CD4-positive, alpha-beta T cell treated with Interleukin-10 for 1 hour (primary cell): ENCODE measurements at regions not wholly inside any gene's neighbourhood (a gene's known extent, or its start where the extent isn't known, plus 50 kb on each side); places are given as distances from the start of the nearest gene placed in this dataset.

Experiments
- DNase-seq: peaks from one replicate; pipeline ENCODE4 v3.0.0-alpha.2; 2020

DNA sequence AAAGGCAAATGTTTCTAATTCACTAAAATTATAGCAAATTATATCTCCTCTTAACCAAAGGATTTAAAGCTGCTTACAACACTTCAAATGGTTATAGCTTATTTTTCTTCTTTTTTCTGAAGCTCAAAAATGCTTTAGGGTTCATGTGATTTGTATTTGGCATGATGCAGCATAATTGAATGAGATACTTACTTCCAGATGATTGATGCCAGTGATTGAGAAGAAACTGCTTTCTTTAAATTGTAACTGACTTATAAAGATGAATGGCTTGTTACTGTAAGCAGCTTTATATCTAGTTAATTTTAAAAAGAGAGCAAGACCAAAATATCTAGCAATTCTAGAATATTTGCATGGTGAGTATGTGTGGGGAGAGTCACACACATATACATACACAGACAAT lies 270.7 kb upstream of the THRB start:
- no peak for DNase-seq

DNA sequence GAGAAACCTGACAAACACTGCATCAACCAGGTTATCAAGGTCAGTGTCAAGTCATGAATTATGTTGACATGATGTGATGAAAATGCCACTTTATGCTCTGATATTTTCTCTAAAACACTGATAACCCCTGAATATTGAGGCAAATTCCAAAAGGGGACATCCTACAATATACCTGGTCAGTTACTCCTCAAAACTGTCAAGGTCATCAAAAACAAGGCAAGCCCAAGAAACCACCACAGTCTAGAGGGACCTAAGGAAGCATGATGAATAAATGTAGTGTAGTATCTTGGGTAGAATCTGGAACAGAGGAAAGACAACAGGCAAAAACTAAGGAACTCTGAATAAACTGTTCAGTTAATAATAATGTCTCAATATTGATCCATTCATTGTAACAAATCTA lies 275.3 kb upstream of the THRB start:
- DNase-seq, result no peak

DNA sequence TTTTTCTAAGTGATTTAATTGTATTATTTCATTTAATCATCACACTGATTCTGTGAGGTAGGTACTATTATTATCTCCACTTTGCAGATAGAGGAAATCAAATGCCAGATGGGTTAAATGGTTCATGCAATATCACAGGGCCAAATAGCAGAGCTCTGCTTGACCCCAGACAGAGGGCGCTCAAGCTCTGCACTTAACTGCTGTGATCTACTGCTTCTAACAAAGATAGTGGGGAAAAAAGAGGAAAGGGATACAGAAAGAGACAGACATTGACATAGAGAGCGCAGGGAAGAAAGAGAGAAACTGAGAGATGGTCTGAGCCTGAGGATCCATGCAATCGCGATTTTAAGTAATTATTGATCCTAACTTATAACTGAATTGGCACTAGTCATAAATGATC lies 279.1 kb upstream of the THRB start:
- no peak for DNase-seq

DNA sequence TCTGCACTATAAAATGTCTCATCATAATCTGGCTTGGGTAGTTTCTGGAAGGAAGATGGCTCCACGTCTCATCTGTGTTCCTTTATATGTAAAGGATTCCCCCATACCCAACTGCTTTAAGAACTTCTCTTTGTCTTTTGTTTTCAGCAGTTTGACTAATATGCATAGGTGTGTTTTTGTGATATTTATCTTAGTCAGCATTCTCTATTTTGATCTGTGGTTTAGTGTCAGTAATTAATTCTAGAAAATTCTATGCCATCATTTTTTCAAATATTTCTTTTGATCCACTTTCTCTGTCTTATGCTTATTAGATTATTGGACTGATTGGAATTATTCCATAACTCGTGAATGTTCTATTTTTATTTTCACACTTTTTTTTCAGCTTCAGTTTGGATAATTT lies 286.3 kb upstream of the THRB start:
- no peak for DNase-seq

DNA sequence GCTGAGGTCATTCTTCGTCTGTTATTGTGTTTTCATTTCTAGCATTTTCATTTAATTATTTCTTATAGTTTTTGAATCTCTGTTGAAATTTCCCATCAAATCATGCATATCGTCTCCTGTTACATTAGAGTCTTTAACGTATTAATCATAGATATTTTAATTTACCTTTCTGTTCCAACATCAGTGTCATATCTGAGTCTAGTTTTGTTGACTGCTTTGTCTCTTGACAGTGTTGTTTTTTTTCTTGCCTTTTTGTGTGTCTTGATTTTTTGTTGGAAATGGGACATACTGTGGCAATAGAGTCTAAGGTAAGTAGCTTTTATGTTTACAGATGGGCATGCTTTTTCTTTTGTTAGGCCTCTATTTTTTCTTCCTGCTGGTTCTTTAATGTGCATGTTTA lies 286.8 kb upstream of the THRB start:
- DNase-seq, result no peak

DNA sequence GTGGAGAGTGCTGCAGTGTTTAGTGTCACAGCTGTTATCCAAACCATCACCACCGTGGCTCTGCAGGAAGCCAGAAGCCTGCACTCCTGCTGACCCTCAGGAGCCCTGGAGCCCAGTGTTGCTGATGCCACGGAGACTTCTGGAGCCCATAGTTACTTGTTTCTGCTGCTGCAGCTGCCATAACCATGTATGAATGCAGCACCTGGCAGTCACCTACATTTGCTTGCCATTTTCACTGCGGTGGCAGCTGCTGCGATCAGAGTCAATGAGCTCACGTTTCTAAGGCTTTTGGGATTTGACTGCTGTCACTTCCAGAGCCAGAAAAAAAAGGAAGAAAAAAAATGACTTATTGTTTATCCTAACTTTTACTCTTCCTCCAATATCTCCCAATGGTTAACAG lies 299.2 kb upstream of the THRB start:
- DNase-seq, result no peak

DNA sequence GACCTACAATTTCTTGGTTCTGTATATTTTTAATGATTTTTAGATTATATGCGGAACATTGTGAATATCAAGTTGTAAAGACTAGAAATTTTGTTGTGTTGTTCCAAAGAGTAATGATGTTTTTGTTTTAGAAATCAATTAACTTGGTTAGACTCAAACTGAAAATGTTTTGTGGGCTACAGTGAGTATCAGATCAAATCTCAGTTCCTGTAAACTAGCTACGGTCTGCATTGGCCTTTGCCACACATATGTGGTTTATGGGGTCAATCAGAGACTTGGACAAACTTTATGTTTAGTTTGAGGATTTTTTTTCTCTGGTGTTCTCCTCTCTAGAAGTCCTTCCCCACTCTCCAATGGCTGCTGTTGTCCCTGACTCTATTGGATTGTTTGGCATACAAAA lies 308.0 kb upstream of the THRB start:
- no peak for DNase-seq

DNA sequence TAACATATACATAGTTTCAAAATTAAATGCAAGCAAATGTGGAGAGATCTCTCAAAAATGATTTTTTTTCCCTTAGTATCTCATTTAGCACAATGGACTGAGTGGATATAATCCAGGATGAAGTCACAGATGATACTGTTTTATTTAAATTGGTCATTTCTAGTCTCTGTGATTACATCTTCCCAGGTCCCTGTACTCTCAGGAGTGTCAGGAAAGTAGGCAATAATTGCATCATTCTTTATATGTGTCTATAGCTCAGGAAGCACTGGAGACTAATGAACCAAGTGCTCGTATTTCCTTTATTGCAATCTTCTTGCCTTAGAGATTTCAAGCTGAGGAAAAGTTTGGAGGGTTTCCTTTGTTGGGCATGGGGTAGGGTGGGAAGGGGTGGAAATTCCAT lies 309.4 kb upstream of the THRB start:
- DNase-seq, result no peak

DNA sequence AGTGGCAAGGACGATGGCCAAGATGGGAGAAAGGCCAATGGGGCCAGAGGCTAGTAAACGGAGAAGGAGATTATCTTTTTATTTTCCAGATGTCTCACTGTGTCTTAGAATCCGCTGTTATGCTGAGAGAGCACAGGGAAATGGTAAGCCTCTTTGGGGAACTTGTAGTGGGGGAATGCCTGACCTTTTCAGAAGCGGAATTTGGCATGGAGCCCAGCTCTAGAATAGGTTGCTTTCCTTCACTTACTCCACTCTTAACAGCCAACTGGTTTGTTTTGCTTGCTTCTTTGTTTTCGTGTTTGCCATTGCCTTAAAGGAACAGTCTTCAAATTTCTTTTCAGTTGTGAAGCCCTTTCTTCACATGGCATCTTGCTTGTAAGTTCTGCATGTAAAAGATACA lies 316.2 kb upstream of the THRB start:
- DNase-seq, result no peak

DNA sequence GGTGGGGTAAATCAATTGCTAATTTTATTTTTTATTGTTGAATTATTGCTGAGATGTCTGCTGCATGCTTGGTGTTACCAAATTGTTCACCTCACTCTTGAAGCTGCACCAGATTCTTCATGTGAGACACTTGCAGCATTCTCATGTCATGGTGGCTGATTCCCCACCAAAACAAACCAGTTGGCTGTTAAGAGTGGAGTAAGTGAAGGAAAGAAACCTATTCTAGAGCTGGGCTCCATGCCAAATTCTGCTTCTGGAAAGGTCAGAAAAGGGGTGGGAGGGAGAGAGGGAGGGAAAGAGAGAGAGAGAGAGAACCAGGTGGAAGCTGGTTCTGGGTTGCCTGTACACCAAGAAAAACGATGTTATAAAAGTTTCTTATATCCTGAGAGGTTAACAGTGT lies 317.5 kb upstream of the THRB start:
- DNase-seq, result no peak

DNA sequence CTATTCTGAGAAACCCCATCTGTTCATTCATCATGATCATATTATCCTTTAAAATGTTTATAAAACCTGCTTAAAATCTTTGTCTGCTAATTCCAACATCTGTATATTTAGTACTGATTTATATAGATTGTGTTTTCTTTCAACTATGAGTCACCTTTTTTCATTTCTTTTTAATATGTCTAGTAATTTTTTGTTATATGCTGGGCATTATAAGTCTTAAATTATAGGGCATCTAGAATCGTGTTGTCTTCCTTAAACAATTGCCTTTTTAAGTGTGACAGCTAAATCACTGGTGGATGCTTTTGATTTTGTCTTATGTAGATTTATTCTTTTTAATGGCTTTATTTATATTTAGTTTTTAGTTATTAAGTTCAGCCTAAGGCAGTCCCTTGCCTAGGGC lies 323.4 kb upstream of the THRB start:
- DNase-seq, result no peak

DNA sequence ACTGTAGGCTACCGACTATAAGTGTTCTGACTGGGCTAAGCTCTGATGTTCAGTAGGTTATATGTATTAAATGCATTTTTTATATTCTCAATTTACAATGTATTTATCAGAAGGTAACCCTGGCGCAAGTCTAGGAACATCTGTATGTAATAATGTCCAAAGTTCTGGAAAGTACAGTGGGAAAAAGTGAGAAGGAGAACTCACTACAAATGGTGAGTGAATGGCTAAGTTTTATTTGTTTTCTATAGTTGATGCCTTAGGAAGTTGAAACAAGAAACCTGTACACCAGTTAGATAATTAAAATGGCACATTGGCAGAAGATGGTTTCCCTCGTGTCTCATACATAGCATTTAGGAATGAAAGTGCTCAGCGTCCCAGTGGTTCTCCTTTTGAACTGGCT lies 333.4 kb upstream of the THRB start:
- no peak for DNase-seq

DNA sequence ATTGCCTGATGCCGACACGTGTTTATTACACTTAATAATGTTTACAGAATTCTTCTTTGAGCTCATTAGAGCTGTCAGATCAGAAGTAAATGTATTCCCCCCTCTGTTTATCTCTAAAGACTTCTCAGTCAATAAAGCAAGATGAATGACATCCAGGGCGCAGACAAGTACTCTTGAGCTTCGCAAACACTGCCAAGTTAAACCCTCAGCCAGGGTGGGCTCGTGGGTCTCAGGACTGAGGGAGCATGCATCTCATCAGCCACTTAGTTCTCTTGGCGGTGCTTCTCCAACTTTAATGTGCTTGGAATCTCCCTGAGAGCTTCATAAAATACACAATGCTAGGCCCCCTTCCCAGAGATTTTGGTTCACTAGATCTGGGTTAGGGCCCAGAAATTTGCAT lies 333.9 kb upstream of the THRB start:
- DNase-seq, result no peak

DNA sequence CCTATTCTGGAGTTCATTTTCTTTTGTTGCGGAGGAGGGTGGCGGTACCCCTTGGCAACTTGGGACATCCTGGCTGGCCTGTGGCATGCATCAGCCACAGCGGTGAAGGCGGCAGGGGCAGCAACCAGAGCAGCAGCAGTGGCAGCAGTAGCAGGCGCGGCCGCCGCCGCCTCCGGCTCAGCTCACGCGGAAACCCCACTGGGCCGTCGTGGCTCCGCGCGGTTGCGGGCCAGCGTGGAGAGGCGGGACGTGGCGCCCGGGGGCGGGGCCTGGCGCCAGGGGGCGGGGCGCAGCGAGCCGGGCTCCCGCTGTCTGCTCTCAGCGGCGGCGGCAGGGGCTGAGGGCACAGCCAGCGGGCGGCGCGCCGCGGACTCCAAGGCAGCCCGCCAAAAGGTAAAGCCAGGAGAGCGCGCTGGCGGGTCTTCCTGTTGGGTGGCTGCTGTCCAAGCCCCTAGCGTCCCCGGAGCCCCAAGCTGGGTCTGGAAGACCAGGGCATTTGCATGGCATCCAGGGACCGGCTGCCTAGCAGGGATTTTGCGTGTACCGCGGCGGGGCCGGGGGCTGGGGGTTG lies 334.4 kb upstream of the THRB start:
- DNase-seq, result no peak

DNA sequence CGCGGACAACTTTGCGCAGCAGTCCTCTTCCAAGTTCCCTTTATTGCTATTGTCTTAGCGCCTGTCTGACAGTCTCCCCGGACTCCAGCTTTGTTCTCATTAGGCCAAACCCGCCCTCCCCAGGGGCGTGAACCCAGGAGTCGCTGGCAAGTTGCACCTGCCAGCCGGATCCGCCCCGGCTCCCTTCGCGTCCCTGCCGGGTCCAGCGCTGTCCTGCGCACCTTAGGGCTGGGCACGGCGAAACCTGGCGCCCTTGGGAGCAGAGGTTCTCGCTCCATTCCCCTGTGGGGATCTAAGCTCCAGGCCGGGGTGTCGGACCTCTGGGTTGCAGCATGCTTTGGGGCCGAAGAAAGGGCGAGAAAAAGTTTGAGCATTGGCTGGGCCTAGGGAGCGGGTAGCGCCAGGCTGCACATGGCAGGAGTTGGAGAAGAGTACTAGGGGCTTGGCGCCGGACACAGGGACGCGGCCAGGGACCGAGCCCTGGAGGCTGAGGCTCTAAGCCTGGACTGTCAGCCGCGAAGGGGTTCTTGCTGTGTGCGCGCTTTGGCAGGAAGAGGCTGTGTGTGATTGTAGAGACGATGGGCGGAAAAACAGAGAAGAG lies 335.1 kb upstream of the THRB start:
- no peak for DNase-seq

DNA sequence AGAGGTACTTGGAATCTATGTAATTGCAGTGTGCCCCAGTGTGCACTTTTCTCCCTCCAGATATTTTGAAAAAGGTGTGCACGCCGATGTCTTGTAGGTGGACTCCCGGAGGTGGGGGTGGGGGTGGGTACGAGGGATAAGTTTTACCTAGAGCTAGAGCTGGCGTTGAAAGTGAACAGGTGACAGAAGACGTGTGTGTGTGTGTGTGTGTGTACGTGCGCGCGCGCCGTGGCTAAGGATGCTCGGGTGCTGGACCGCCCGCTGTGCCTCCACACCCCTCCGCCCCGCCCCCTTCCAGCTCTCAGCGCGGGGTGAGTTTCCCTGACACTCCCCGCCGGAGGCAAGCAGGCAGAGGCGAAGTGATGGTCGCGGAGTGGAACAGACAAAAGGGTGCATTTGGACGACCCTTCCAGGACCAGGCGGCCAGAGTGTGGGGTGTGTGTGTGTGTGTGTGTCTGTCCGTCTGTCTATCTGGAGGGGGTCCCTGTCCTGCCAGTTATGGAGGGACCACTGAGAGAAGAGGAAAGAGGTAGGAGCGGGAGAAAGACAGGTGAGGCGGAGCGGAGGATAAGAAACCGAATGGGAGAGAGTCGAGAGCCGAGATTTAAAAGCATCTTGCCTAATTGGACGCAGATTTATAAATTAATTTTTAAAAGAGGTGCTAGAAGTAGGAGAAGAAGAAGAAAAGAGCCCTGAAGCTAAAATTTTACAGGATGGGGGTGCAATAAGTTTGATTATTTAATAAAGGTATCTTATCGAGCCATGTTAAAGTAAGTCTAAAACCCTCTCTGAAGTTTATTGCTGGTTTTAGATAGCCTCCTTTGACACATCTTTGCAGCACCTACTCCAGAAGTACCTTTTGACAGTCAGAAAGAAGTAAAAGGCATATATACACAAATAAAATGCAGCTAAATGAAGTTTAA lies 335.8 kb upstream of the THRB start:
- no peak for DNase-seq

DNA sequence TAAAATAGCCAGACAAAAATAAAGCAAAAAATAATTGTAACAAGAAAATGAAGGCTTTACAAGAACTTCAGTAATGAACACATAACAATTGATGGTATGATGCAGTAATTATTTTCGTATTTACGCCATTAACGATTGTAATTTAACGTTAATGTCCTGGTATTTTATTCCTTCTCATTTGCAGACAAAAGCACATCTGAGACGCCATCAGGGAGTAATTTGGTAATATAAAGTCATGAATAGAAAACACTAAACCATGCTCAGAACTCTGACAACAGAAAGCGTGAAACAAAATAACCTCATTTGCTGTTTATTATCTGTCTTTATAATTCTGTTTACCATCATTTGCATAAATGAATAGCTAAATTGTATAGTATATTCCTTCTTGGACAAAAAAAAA lies 336.6 kb upstream of the THRB start:
- no peak for DNase-seq

DNA sequence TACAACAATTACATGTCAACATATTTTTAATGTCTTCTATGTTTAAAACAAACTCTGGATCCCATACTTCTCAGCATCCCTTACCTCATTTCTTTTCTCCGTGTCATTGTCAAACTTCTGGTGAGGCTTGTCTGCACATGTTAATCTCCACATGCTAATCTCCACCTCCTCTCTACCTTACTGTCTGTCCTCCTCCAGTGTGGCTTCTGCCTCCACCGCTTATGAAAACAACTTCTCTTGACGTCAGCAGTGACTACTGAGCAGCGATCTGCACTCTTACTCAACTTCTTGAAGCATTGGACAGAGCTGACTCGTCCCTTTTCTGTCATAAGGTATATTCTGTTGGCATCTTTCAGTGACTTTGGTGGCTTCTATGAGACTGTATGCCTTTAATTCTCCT lies 338.2 kb upstream of the THRB start:
- DNase-seq, result no peak

DNA sequence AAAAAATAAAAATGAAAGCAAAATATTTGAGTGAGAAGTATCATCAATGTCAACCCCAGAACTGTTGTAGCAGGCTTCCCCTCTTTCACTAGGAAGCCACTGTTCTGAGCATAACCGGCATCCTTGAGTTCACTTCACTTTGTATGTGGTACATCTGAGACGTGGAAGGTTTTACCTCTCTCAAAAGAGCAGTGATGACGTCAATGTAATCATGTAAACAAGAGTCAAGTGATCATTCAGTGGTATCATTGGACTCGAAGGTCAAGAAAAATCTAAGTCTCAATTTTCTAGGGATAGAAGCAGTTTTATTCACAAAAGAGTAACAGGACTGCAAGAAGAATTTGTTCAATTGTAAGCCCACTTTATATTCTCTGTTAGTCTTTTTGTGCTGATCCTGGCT lies 339.8 kb upstream of the THRB start:
- no peak for DNase-seq

DNA sequence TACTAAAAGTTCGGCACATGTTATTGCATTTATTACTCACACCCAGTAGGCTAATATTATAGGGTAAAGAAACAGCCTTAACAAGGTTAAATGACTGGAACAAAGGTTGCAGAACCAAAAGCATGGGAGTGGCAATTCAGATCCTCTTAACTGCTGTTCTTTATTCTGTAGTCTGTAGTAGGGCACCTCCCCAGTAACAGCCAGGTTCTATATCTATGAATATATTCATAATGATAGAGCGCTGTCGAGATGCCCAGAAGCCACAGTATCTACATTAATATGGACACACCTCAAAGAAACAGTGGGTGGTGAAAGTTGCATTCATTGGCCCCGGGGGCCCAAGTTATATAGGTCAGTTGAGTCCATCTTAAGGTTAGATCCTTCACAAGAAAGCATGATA lies 340.9 kb upstream of the THRB start:
- no peak for DNase-seq

DNA sequence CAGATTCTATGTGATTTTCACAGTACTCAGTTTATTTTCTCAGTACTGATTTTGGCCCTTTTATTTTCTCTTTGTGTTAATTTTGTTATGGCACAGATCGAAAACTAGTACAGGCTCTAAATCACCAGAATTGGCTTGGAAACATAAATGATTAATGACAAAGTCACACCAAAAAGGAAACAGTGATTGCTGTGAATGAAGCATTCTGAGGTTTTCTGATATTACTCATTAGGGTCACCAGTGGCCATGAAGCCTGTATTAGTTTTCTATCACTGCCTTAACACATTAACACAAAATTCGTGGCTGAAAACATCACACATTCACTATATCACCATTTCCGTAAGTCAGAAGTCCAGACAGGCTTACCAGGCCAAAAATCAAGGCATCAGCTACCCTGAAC lies 343.0 kb upstream of the THRB start:
- DNase-seq, result no peak

DNA sequence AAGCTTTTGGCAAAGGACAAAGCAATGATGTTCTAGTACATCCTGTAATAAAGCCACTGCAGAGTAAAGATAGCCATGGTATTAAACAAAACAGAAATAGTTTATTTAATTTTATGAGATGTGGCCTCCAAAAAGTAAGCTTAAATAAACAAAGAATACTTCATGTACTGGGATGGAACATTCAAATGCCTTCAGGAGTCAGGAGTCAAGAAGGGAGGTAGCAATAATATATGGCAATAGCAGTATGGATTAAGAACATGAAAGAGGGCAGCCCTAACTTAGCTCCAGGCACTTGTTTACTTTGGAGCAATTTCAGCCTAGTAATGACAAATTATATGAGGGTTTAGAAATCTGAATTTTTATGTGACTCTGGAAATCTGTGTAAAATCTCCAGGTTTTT lies 343.9 kb upstream of the THRB start:
- no peak for DNase-seq

DNA sequence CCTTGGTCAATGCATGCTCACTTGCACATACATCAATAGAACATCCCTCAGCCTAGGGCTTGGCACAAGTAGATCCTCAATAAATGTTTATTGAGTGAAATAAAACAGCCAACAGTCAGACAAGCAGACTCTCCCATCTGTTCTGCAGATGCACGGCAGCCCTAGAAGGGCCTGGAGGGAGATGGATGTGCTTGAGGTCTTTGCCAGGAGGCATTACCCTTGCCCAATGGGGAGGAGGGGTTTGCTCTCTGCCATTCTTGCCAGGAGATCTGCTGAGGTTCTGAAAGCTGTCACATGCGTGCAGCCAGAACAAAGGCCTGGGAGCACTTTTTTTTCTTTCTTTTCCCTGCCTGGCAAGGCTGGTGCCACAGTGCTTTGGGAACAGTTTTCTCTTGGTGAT lies 349.3 kb upstream of the THRB start:
- DNase-seq, result no peak

DNA sequence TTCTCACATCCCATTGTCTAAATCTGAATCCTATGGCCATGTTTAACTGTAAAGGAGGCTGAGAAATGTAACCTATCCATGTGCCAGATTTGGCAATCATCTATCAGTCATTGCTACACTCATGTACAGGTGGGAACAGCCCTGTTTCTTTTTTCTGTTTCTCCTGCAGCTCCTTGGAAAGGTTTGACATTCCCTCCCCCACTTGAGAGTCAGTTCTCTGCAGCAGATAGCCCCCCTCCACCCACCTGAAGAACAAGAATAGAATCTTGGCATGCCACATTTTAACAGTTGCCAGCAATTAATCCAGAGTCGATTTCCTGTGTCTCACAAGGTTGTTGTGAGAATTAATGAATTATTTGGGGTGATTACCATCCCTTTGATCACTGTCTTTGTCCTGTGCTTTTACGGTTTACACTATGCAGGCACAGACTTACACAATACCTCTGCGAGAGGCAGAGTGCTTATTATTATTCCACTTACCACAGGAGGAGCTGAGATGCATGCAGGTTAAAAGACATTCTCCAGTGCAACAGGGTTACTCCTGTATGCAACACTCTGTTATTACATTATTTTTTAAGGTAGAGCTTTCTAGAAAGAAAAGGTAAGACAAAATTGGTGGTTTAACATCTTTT lies 351.0 kb upstream of the THRB start:
- DNase-seq, result no peak
